ENCODE measurements at regions not wholly inside any gene's neighbourhood (a gene's known extent, or its start where the extent isn't known, plus 50 kb on each side); places are given as distances from the start of the nearest gene placed in this dataset.

DNA sequence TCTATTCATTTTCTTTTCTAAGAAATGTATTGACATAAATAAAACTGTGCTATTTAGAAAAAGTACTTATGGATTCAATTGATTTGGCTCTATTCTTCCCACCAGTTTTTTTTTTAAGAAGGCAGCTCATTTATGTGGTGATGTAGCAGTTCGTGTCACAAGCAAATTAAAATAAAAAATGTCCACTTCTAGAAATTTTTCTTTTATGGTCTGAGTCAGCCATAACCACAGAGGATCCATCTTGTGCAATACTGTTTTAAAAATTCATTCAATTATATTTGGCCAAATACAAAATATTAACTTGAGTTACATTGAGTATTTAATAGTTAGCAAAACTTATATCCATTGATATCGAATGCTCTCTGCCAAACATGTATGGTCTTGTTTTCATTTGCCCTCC is 207.9 kb upstream of the FAT1 start:
- TF ChIP-seq, protein P1, sequence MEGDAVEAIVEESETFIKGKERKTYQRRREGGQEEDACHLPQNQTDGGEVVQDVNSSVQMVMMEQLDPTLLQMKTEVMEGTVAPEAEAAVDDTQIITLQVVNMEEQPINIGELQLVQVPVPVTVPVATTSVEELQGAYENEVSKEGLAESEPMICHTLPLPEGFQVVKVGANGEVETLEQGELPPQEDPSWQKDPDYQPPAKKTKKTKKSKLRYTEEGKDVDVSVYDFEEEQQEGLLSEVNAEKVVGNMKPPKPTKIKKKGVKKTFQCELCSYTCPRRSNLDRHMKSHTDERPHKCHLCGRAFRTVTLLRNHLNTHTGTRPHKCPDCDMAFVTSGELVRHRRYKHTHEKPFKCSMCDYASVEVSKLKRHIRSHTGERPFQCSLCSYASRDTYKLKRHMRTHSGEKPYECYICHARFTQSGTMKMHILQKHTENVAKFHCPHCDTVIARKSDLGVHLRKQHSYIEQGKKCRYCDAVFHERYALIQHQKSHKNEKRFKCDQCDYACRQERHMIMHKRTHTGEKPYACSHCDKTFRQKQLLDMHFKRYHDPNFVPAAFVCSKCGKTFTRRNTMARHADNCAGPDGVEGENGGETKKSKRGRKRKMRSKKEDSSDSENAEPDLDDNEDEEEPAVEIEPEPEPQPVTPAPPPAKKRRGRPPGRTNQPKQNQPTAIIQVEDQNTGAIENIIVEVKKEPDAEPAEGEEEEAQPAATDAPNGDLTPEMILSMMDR (conservative IDR thresholded peaks at IDR 0.05; ENCODE audit: low read depth, low read length): no peak
- TF ChIP-seq POLR2A (IDR thresholded peaks at IDR 0.05; ENCODE audit: low read depth, low read length) (no peak), BHLHE40 (IDR thresholded peaks at IDR 0.05; ENCODE audit: low read depth, low read length) (no peak), RAD21 (IDR thresholded peaks at IDR 0.05; ENCODE audit: low read length) (no peak), RFX5 (IDR thresholded peaks at IDR 0.05; ENCODE audit: low read depth, low read length) (no peak), CEBPB (IDR thresholded peaks at IDR 0.05; ENCODE audit: low read depth, low read length) (peak; percentile 94), CHD1 (IDR thresholded peaks at IDR 0.05; ENCODE audit: low read depth, low read length) (no peak)
- TF ChIP-seq, protein P2, sequence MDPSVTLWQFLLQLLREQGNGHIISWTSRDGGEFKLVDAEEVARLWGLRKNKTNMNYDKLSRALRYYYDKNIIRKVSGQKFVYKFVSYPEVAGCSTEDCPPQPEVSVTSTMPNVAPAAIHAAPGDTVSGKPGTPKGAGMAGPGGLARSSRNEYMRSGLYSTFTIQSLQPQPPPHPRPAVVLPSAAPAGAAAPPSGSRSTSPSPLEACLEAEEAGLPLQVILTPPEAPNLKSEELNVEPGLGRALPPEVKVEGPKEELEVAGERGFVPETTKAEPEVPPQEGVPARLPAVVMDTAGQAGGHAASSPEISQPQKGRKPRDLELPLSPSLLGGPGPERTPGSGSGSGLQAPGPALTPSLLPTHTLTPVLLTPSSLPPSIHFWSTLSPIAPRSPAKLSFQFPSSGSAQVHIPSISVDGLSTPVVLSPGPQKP (IDR thresholded peaks at IDR 0.05; ENCODE audit: borderline replicate concordance, low read depth, low read length): no peak
- TF ChIP-seq, protein P3, sequence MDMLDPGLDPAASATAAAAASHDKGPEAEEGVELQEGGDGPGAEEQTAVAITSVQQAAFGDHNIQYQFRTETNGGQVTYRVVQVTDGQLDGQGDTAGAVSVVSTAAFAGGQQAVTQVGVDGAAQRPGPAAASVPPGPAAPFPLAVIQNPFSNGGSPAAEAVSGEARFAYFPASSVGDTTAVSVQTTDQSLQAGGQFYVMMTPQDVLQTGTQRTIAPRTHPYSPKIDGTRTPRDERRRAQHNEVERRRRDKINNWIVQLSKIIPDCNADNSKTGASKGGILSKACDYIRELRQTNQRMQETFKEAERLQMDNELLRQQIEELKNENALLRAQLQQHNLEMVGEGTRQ (IDR thresholded peaks at IDR 0.05; ENCODE audit: low read depth, low read length): no peak
